Suprapubic skin (tissue), 3 donors: ENCODE measurements at regions not wholly inside any gene's neighbourhood (a gene's known extent, or its start where the extent isn't known, plus 50 kb on each side); places are given as distances from the start of the nearest gene placed in this dataset.
"Not testable (repeated sequence)": the region's sequence is repeated elsewhere in the genome, so short reads cannot be mapped to it uniquely, and the experiment has no call there.

Source experiments
- CTCF ChIP-seq, 2 donors: fragments of 200-600 bp in 1 of 2; fragments of 450-650 bp in 1 of 2; sonication (generic) in 1 of 2; IDR thresholded peaks; one replicate each; pipeline ENCODE4 v1.5.1; 2016 to 2019; ENCODE audit warnings: antibody characterized with exemption in 2 of 2, mild to moderate bottlenecking in 1 of 2, moderate library complexity in 1 of 2
- POLR2A ChIP-seq, 2 donors: fragments of 450-650 bp; IDR thresholded peaks; one replicate each; pipeline ENCODE4 v1.6.1; 2017; ENCODE audit warnings: antibody characterized with exemption in 2 of 2, mild to moderate bottlenecking in 2 of 2, moderate library complexity in 2 of 2

DNA sequence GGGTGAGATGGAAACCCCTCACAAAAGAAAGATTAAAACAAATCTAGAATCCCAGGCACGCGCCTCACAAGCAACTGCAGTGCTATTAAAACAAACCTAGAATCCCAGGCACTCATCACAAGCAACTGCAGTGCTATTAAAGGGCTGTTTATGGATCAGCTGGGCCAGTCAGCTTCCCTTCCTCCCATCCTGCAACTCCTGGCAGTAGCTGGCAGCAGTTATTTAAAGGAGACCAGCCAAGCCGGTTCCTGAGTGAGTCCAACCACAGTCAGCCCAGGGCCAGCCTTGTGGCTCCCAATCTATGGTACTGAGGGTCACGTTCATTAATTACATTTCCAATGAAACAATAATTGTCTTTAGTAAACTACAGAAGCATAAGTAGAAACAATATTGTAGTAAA is 1673.5 kb downstream of the SPATA31A7 start:
- not testable (repeated sequence) for TF ChIP-seq CTCF, POLR2A (IDR thresholded peaks at IDR 0.05)
